ENCODE measurements at regions not wholly inside any gene's neighbourhood (a gene's known extent, or its start where the extent isn't known, plus 50 kb on each side); places are given as distances from the start of the nearest gene placed in this dataset.

GRCh38 chr1:242877743-242878142, 353.2 kb upstream of the PLD5 start:
- peaks cover 0 to 2% of the 10 kb centered on the region in 2 experiments for H3K4me1 ChIP-seq (ENCODE audit: control insufficient read depth in 1 of 2, insufficient read depth in 2 of 2, low read length in 2 of 2)
- H3K27me3 ChIP-seq (ENCODE audit: insufficient read depth, low read length) = no peaks in the 10 kb centered on the region
- H3K79me1 ChIP-seq (ENCODE audit: low read length) = no peaks in the 10 kb centered on the region
- H3K79me2 ChIP-seq (ENCODE audit: control insufficient read depth, insufficient read depth, low read length, poor library complexity) = no peaks in the 10 kb centered on the region
- H3K23ac ChIP-seq (ENCODE audit: low read length) = no peak overlapping the region
- no peak overlapping the region for H2BK120ac ChIP-seq (ENCODE audit: insufficient read depth, low read length, poor library complexity)
- H4K8ac ChIP-seq (ENCODE audit: low read depth, low read length) = no peak overlapping the region
- H2BK5ac ChIP-seq (ENCODE audit: low read depth, low read length, poor library complexity) = no peak overlapping the region
- no peak overlapping the region for H4K12ac ChIP-seq (ENCODE audit: low read depth, low read length)
- H3K9ac ChIP-seq (ENCODE audit: low read length) = no peak overlapping the region
- H3K14ac ChIP-seq (ENCODE audit: low read length) = no peak overlapping the region
- no peak overlapping the region for H3K4me2 ChIP-seq (ENCODE audit: low read length)
- H3K18ac ChIP-seq (ENCODE audit: low read length) = no peak overlapping the region
- no peak overlapping the region for H3K27ac ChIP-seq (ENCODE audit: low read depth, low read length)
- H3K4ac ChIP-seq (ENCODE audit: low read depth, low read length) = no peak overlapping the region
- no peak for DNase-seq
- H3K9me3 ChIP-seq (ENCODE audit: insufficient read depth, low read depth, low read length) = no peaks in the 10 kb centered on the region
- no peak overlapping the region for H3K4me3 ChIP-seq (ENCODE audit: low read depth, low read length)
- H2AK5ac ChIP-seq (ENCODE audit: low read length) = no peak overlapping the region
- H3K36me3 ChIP-seq (ENCODE audit: control insufficient read depth in 1 of 2, insufficient read depth in 2 of 2, low read length in 2 of 2) = no peaks in the 10 kb centered on the region
- no peak overlapping the region for H2BK12ac ChIP-seq (ENCODE audit: low read length)
- no peak overlapping the region for H4K91ac ChIP-seq (ENCODE audit: low read depth, low read length)
- no peak overlapping the region for H2AFZ ChIP-seq (ENCODE audit: insufficient read depth, low read length, poor library complexity)

- Histone ChIP-seq H3K14ac (ENCODE audit: low read length) (no peak overlapping the region), H3K4ac (ENCODE audit: low read depth, low read length) (no peak overlapping the region), H3K9ac (ENCODE audit: low read length) (no peak overlapping the region), H3K79me1 (ENCODE audit: low read length) (no peaks in the 10 kb centered on the region), H2BK120ac (ENCODE audit: insufficient read depth, low read length, poor library complexity) (no peak overlapping the region), H3K27ac (ENCODE audit: low read depth, low read length) (no peak overlapping the region), H2BK5ac (ENCODE audit: low read depth, low read length, poor library complexity) (no peak overlapping the region), H3K9me3 (ENCODE audit: insufficient read depth, low read depth, low read length) (no peaks in the 10 kb centered on the region), H3K23ac (ENCODE audit: low read length) (no peak overlapping the region), H4K12ac (ENCODE audit: low read depth, low read length) (no peak overlapping the region), H3K4me2 (ENCODE audit: low read length) (no peak overlapping the region), H2BK12ac (ENCODE audit: low read length) (no peak overlapping the region), H3K4me3 (ENCODE audit: low read depth, low read length) (no peak overlapping the region), H3K79me2 (ENCODE audit: control insufficient read depth, insufficient read depth, low read length, poor library complexity) (no peaks in the 10 kb centered on the region), H4K8ac (ENCODE audit: low read depth, low read length) (no peak overlapping the region), H4K91ac (ENCODE audit: low read depth, low read length) (no peak overlapping the region), H3K18ac (ENCODE audit: low read length) (no peak overlapping the region), H3K36me3 (ENCODE audit: control insufficient read depth in 1 of 2, insufficient read depth in 2 of 2, low read length in 2 of 2) (no peaks in the 10 kb centered on the region), H2AFZ (ENCODE audit: insufficient read depth, low read length, poor library complexity) (no peak overlapping the region), H3K4me1 (ENCODE audit: control insufficient read depth in 1 of 2, insufficient read depth in 2 of 2, low read length in 2 of 2) (peaks cover 0 to 2% of the 10 kb centered on the region in 2 experiments), H3K27me3 (ENCODE audit: insufficient read depth, low read length) (no peaks in the 10 kb centered on the region), H2AK5ac (ENCODE audit: low read length) (no peak overlapping the region)
- no peak for DNase-seq
- no CpG with 5 or more reads among the region's 2 CpGs for WGBS (ENCODE audit: extremely low coverage, insufficient coverage, insufficient read length)
Measured at GRCh38 chr1:242877229-242877628, 352.7 kb upstream of the PLD5 start.

- no peak overlapping the region for H3K4ac ChIP-seq (ENCODE audit: low read depth, low read length)
- no CpG with 5 or more reads among the region's 1 CpG for WGBS (ENCODE audit: extremely low coverage, insufficient coverage, insufficient read length)
- no peak overlapping the region for H3K27ac ChIP-seq (ENCODE audit: low read depth, low read length)
Measured at GRCh38 chr1:242876030-242876429, 351.5 kb upstream of the PLD5 start.

GRCh38 chr1:242873661-242874060, 349.2 kb upstream of the PLD5 start:
- no peak for DNase-seq
- Histone ChIP-seq H2AFZ (ENCODE audit: insufficient read depth, low read length, poor library complexity) (no peak overlapping the region), H3K4me3 (ENCODE audit: low read depth, low read length) (no peak overlapping the region), H2AK5ac (ENCODE audit: low read length) (no peak overlapping the region), H3K9ac (ENCODE audit: low read length) (no peak overlapping the region), H4K8ac (ENCODE audit: low read depth, low read length) (no peak overlapping the region), H3K79me2 (ENCODE audit: control insufficient read depth, insufficient read depth, low read length, poor library complexity) (no peaks in the 10 kb centered on the region), H3K4me1 (ENCODE audit: control insufficient read depth in 1 of 2, insufficient read depth in 2 of 2, low read length in 2 of 2) (peaks cover 0 to 2% of the 10 kb centered on the region in 2 experiments), H3K79me1 (ENCODE audit: low read length) (no peaks in the 10 kb centered on the region), H3K14ac (ENCODE audit: low read length) (no peak overlapping the region), H3K27ac (ENCODE audit: low read depth, low read length) (no peak overlapping the region), H3K4me2 (ENCODE audit: low read length) (no peak overlapping the region), H3K4ac (ENCODE audit: low read depth, low read length) (no peak overlapping the region), H3K9me3 (ENCODE audit: insufficient read depth, low read depth, low read length) (no peaks in the 10 kb centered on the region), H2BK12ac (ENCODE audit: low read length) (no peak overlapping the region), H3K23ac (ENCODE audit: low read length) (no peak overlapping the region), H4K12ac (ENCODE audit: low read depth, low read length) (no peak overlapping the region), H2BK5ac (ENCODE audit: low read depth, low read length, poor library complexity) (no peak overlapping the region), H4K91ac (ENCODE audit: low read depth, low read length) (no peak overlapping the region), H3K36me3 (ENCODE audit: control insufficient read depth in 1 of 2, insufficient read depth in 2 of 2, low read length in 2 of 2) (no peaks in the 10 kb centered on the region), H3K18ac (ENCODE audit: low read length) (no peak overlapping the region), H3K27me3 (ENCODE audit: insufficient read depth, low read length) (no peaks in the 10 kb centered on the region), H2BK120ac (ENCODE audit: insufficient read depth, low read length, poor library complexity) (no peak overlapping the region)
- no CpG with 5 or more reads among the region's 1 CpG for WGBS (ENCODE audit: extremely low coverage, insufficient coverage, insufficient read length)

More at GRCh38 chr1:242876030-242876429, 351.5 kb upstream of the PLD5 start:
- Histone ChIP-seq H3K23ac (ENCODE audit: low read length) (no peak overlapping the region), H3K4me3 (ENCODE audit: low read depth, low read length) (no peak overlapping the region), H3K4me1 (ENCODE audit: control insufficient read depth in 1 of 2, insufficient read depth in 2 of 2, low read length in 2 of 2) (peaks cover 0 to 2% of the 10 kb centered on the region in 2 experiments), H3K14ac (ENCODE audit: low read length) (no peak overlapping the region), H3K9ac (ENCODE audit: low read length) (no peak overlapping the region), H3K36me3 (ENCODE audit: control insufficient read depth in 1 of 2, insufficient read depth in 2 of 2, low read length in 2 of 2) (no peaks in the 10 kb centered on the region), H3K4me2 (ENCODE audit: low read length) (no peak overlapping the region), H3K79me2 (ENCODE audit: control insufficient read depth, insufficient read depth, low read length, poor library complexity) (no peaks in the 10 kb centered on the region), H2BK5ac (ENCODE audit: low read depth, low read length, poor library complexity) (no peak overlapping the region), H4K91ac (ENCODE audit: low read depth, low read length) (no peak overlapping the region), H3K79me1 (ENCODE audit: low read length) (no peaks in the 10 kb centered on the region), H3K27me3 (ENCODE audit: insufficient read depth, low read length) (no peaks in the 10 kb centered on the region), H3K18ac (ENCODE audit: low read length) (no peak overlapping the region), H2BK120ac (ENCODE audit: insufficient read depth, low read length, poor library complexity) (no peak overlapping the region), H2AK5ac (ENCODE audit: low read length) (no peak overlapping the region), H4K8ac (ENCODE audit: low read depth, low read length) (no peak overlapping the region), H2BK12ac (ENCODE audit: low read length) (no peak overlapping the region), H3K9me3 (ENCODE audit: insufficient read depth, low read depth, low read length) (no peaks in the 10 kb centered on the region), H4K12ac (ENCODE audit: low read depth, low read length) (no peak overlapping the region), H2AFZ (ENCODE audit: insufficient read depth, low read length, poor library complexity) (no peak overlapping the region)
- DNase-seq = no peak

All from trophoblast cell (in vitro differentiated cells and primary cell).